Liver (tissue), 3 donors: ENCODE measurements at regions not wholly inside any gene's neighbourhood (a gene's known extent, or its start where the extent isn't known, plus 50 kb on each side); places are given as distances from the start of the nearest gene placed in this dataset.

Source experiments
- CTCF ChIP-seq: fragments of 150-350 bp; IDR thresholded peaks from 2 replicates; pipeline ENCODE4 v1.5.1; 2017; ENCODE audit warnings: improper control_type of control experiment, low read depth, low read length; ENCODE audit not compliant: missing input control
- JUND ChIP-seq, 2 donors: IDR thresholded peaks; 2 replicates each; pipeline ENCODE4 v1.6.1; 2016; ENCODE audit warnings: antibody characterized with exemption in 2 of 2
- REST ChIP-seq: IDR thresholded peaks from 2 replicates; pipeline ENCODE4 v1.6.1; 2016; ENCODE audit warnings: antibody characterized with exemption, mild to moderate bottlenecking
- TAF1 ChIP-seq: conservative IDR thresholded peaks from 2 replicates; pipeline ENCODE4 v1.6.1; 2016; ENCODE audit warnings: antibody characterized with exemption, mild to moderate bottlenecking
- donor health status: healthy.
- donor health status: healthy.

GRCh38 chr2:89763581-89764485, 1072.4 kb downstream of the RPIA start:
- TF ChIP-seq CTCF (no peak), TAF1 (no peak), REST (no peak), JUND (IDR thresholded peaks at IDR 0.05) (no peak)
